ENCODE measurements at regions not wholly inside any gene's neighbourhood (a gene's known extent, or its start where the extent isn't known, plus 50 kb on each side); places are given as distances from the start of the nearest gene placed in this dataset.

DNA sequence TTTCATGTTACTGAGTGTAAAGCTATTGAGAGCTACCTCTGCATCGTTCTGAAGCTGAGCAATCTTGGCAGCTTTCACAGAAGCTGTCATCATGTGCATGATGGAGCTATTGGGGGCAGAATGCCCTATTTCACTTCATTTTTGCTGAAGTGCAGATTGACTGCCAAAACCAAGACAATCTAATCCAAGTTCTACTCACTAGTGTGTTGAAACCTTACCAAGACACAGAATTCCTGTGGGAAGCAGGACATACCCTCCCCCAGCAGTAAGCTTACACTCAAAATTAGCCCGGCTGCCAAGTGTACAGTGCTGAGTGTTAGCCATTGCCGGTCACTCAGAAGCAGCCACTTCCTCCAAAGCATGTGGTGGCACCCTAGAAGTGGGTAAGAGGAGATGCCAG, 177.3 kb upstream of the TENT5A start:
- intact Hi-C loops (cut with micrococcal nuclease) = no loop called here
- CTCF ChIA-PET = no interaction called here
- ATAC-seq (no peak), DNase-seq (no peak)
- POLR2A ChIA-PET (ENCODE audit: unreplicated experiment) = no interaction called here
- Histone ChIP-seq H3K9me2 (replicated peaks; ENCODE audit: low read length) (no peaks in the 10 kb centered on the region), H2AFZ (ENCODE audit: low read length) (no peak overlapping the region), H4K20me1 (ENCODE audit: low read length) (no peaks in the 10 kb centered on the region), H3K27me3 (ENCODE audit: low read length) (no peaks in the 10 kb centered on the region), H3K36me3 (ENCODE audit: low read depth, low read length) (no peaks in the 10 kb centered on the region), H3K4me1 (ENCODE audit: insufficient read depth, low read length) (peaks cover 15% of the 10 kb centered on the region), H3K4me2 (ENCODE audit: low read length) (no peak overlapping the region), H3K4me3 (ENCODE audit: low read length) (no peak overlapping the region), H3F3A (ENCODE audit: low read length, unreplicated experiment) (no peaks in the 10 kb centered on the region), H3K9me3 (ENCODE audit: low read length) (no peaks in the 10 kb centered on the region), H3K9ac (ENCODE audit: low read length) (no peak overlapping the region), H3K79me2 (ENCODE audit: low read length) (no peaks in the 10 kb centered on the region), H3K27ac (ENCODE audit: low read length) (no peak overlapping the region)
- BruUV-seq (replicated peaks) = no TSS peak
- TF ChIP-seq CTCF (conservative IDR thresholded peaks at IDR 0.05; ENCODE audit: low read depth, low read length) (no peak), EZH2 (IDR thresholded peaks at IDR 0.05; ENCODE audit: low read length, unreplicated experiment) (no peak), EZH2phosphoT487 (IDR thresholded peaks at IDR 0.05; ENCODE audit: borderline replicate concordance, low read length) (no peak)

GRCh38 chr6:81925201-81925600, 172.7 kb upstream of the TENT5A start:
- no TSS peak for BruUV-seq (replicated peaks)
- TF ChIP-seq EZH2phosphoT487 (IDR thresholded peaks at IDR 0.05; ENCODE audit: borderline replicate concordance, low read length) (no peak), CTCF (conservative IDR thresholded peaks at IDR 0.05; ENCODE audit: low read depth, low read length) (no peak), EZH2 (IDR thresholded peaks at IDR 0.05; ENCODE audit: low read length, unreplicated experiment) (no peak)
- no peak for DNase-seq
- Histone ChIP-seq H3K4me3 (ENCODE audit: low read length) (no peak overlapping the region), H2AFZ (ENCODE audit: low read length) (no peak overlapping the region), H3K4me2 (ENCODE audit: low read length) (no peak overlapping the region), H3K79me2 (ENCODE audit: low read length) (no peaks in the 10 kb centered on the region), H3K27me3 (ENCODE audit: low read length) (no peaks in the 10 kb centered on the region), H3K9me2 (replicated peaks; ENCODE audit: low read length) (no peaks in the 10 kb centered on the region), H3F3A (ENCODE audit: low read length, unreplicated experiment) (no peaks in the 10 kb centered on the region), H4K20me1 (ENCODE audit: low read length) (no peaks in the 10 kb centered on the region), H3K9me3 (ENCODE audit: low read length) (no peaks in the 10 kb centered on the region), H3K36me3 (ENCODE audit: low read depth, low read length) (no peaks in the 10 kb centered on the region), H3K9ac (ENCODE audit: low read length) (no peak overlapping the region), H3K27ac (ENCODE audit: low read length) (no peak overlapping the region), H3K4me1 (ENCODE audit: insufficient read depth, low read length) (no peaks in the 10 kb centered on the region)
- ChIA-PET CTCF (no interaction called here), POLR2A (ENCODE audit: unreplicated experiment) (no interaction called here)
- ATAC-seq = no peak
- intact Hi-C loops (cut with micrococcal nuclease) = no loop called here

DNA sequence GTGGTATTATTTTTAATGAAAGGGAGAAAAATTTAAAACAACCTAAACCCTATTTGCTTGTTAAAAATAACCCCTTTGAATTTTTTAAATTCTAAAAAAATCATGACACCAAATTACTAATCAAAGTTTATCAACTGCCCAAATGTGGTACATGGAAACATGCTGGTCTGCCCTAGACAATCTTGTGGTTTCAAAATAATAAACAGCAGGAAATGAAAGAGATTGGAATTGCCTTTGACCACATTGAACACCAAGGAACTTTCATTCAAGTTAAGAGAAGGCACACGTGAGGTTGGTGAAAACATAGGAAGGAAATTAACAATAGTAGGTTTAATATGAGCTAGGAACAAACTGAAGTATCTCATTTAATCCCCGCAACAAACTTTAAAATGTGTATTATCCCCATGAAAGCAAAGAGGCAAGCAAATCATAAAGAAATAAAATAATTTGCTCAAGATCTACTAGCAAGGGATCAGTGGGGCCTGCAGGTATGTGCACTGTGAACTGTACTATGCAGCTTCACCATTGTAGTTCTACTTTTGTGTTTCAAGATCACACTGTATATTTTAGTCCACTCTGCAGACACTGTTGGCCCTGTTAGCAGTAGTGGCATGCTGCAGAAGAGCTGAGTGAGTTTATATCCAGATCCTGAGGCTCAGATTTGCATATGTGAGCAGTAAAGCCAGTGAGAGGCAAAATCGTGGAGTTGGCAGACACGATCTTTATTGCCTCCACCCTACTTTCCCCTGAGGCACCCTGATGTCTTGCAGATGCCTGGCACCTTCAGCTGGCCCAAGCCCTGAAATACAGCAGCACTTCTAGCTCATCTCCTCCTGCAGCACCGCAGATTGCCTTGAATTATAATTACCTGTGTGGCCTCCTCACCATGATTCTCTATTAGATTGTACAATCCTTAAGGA, 157.8 kb upstream of the TENT5A start:
- ChIA-PET CTCF (no interaction called here), POLR2A (ENCODE audit: unreplicated experiment) (no interaction called here)
- Histone ChIP-seq H3K79me2 (ENCODE audit: low read length) (no peaks in the 10 kb centered on the region), H3K9me2 (replicated peaks; ENCODE audit: low read length) (no peaks in the 10 kb centered on the region), H3K36me3 (ENCODE audit: low read depth, low read length) (no peaks in the 10 kb centered on the region), H3K9ac (ENCODE audit: low read length) (no peak overlapping the region), H2AFZ (ENCODE audit: low read length) (no peak overlapping the region), H3K4me3 (ENCODE audit: low read length) (no peak overlapping the region), H3F3A (ENCODE audit: low read length, unreplicated experiment) (no peaks in the 10 kb centered on the region), H4K20me1 (ENCODE audit: low read length) (no peaks in the 10 kb centered on the region), H3K27ac (ENCODE audit: low read length) (no peak overlapping the region), H3K4me2 (ENCODE audit: low read length) (no peak overlapping the region), H3K27me3 (ENCODE audit: low read length) (no peaks in the 10 kb centered on the region), H3K4me1 (ENCODE audit: insufficient read depth, low read length) (no peaks in the 10 kb centered on the region), H3K9me3 (ENCODE audit: low read length) (no peaks in the 10 kb centered on the region)
- DNase-seq (no peak), ATAC-seq (no peak)
- intact Hi-C loops (cut with micrococcal nuclease) = no loop called here
- no peak for TF ChIP-seq EZH2 (IDR thresholded peaks at IDR 0.05; ENCODE audit: low read length, unreplicated experiment)
- TF ChIP-seq EZH2phosphoT487 (IDR thresholded peaks at IDR 0.05; ENCODE audit: borderline replicate concordance, low read length) = no peak
- TF ChIP-seq CTCF (conservative IDR thresholded peaks at IDR 0.05; ENCODE audit: low read depth, low read length) = no peak
- BruUV-seq (replicated peaks) = no TSS peak
